ENCODE measurements at regions not wholly inside any gene's neighbourhood (a gene's known extent, or its start where the extent isn't known, plus 50 kb on each side); places are given as distances from the start of the nearest gene placed in this dataset.

- Histone ChIP-seq H3K27ac (ENCODE audit: low read length) (no peak overlapping the region), H3K4me3 (ENCODE audit: low read length) (no peak overlapping the region), H3K9me3 (ENCODE audit: control insufficient read depth, low read depth, low read length) (peaks cover 2% of the 10 kb centered on the region), H3K36me3 (ENCODE audit: control insufficient read depth, insufficient read depth, low read length) (no peaks in the 10 kb centered on the region), H3K27me3 (ENCODE audit: control insufficient read depth, insufficient read depth, low read length) (no peaks in the 10 kb centered on the region), H3K4me1 (ENCODE audit: control insufficient read depth, insufficient read depth, low read length) (no peaks in the 10 kb centered on the region)
- WGBS (ENCODE audit: insufficient coverage, low lambda C conversion rate), result no CpG with 5 or more reads among the region's 3 CpGs
- no peak for DNase-seq
Observed at GRCh38 chr5:4361753-4362152, 766.1 kb downstream of the IRX1 start.

GRCh38 chr5:4362411-4362810, 766.8 kb downstream of the IRX1 start:
- no peak for DNase-seq
- Histone ChIP-seq H3K27me3 (ENCODE audit: control insufficient read depth, insufficient read depth, low read length) (no peaks in the 10 kb centered on the region), H3K36me3 (ENCODE audit: control insufficient read depth, insufficient read depth, low read length) (no peaks in the 10 kb centered on the region), H3K4me3 (ENCODE audit: low read length) (no peak overlapping the region), H3K4me1 (ENCODE audit: control insufficient read depth, insufficient read depth, low read length) (no peaks in the 10 kb centered on the region), H3K9me3 (ENCODE audit: control insufficient read depth, low read depth, low read length) (peaks cover 2% of the 10 kb centered on the region), H3K27ac (ENCODE audit: low read length) (no peak overlapping the region)
- WGBS (ENCODE audit: insufficient coverage, low lambda C conversion rate), result no CpG with 5 or more reads among the region's 2 CpGs

- no peaks in the 10 kb centered on the region for H3K27me3 ChIP-seq (ENCODE audit: control insufficient read depth, insufficient read depth, low read length)
- WGBS (ENCODE audit: insufficient coverage, low lambda C conversion rate), result 70% methylated on average over 1 of the region's 2 CpGs
- H3K36me3 ChIP-seq (ENCODE audit: control insufficient read depth, insufficient read depth, low read length), result no peaks in the 10 kb centered on the region
- no peaks in the 10 kb centered on the region for H3K4me1 ChIP-seq (ENCODE audit: control insufficient read depth, insufficient read depth, low read length)
- no peak for DNase-seq
- peaks cover 2% of the 10 kb centered on the region for H3K9me3 ChIP-seq (ENCODE audit: control insufficient read depth, low read depth, low read length)
- no peak overlapping the region for H3K27ac ChIP-seq (ENCODE audit: low read length)
- H3K4me3 ChIP-seq (ENCODE audit: low read length), result no peak overlapping the region
Observed at GRCh38 chr5:4363045-4363444, 767.4 kb downstream of the IRX1 start.

- no peak for DNase-seq
- Histone ChIP-seq H3K9me3 (ENCODE audit: control insufficient read depth, low read depth, low read length) (no peaks in the 10 kb centered on the region), H3K27me3 (ENCODE audit: control insufficient read depth, insufficient read depth, low read length) (no peaks in the 10 kb centered on the region), H3K4me3 (ENCODE audit: low read length) (no peak overlapping the region), H3K4me1 (ENCODE audit: control insufficient read depth, insufficient read depth, low read length) (no peaks in the 10 kb centered on the region), H3K27ac (ENCODE audit: low read length) (no peak overlapping the region), H3K36me3 (ENCODE audit: control insufficient read depth, insufficient read depth, low read length) (no peaks in the 10 kb centered on the region)
- WGBS (ENCODE audit: insufficient coverage, low lambda C conversion rate), result 100% methylated on average over 2 of the region's 5 CpGs
Observed at GRCh38 chr5:4366628-4367027, 771.0 kb downstream of the IRX1 start.

GRCh38 chr5:4370218-4370617, 769.9 kb upstream of the ADAMTS16 start:
- H3K4me3 ChIP-seq (ENCODE audit: low read length), result no peak overlapping the region
- H3K9me3 ChIP-seq (ENCODE audit: control insufficient read depth, low read depth, low read length), result no peaks in the 10 kb centered on the region
- no peak for DNase-seq
- 71% methylated on average over 4 of the region's 6 CpGs for WGBS (ENCODE audit: insufficient coverage, low lambda C conversion rate)
- H3K27ac ChIP-seq (ENCODE audit: low read length), result no peak overlapping the region
- no peaks in the 10 kb centered on the region for H3K4me1 ChIP-seq (ENCODE audit: control insufficient read depth, insufficient read depth, low read length)
- no peaks in the 10 kb centered on the region for H3K36me3 ChIP-seq (ENCODE audit: control insufficient read depth, insufficient read depth, low read length)
- no peaks in the 10 kb centered on the region for H3K27me3 ChIP-seq (ENCODE audit: control insufficient read depth, insufficient read depth, low read length)

GRCh38 chr5:4372481-4372880, 767.6 kb upstream of the ADAMTS16 start:
- DNase-seq, result no peak
- no peak overlapping the region for H3K4me3 ChIP-seq (ENCODE audit: low read length)
- no peak overlapping the region for H3K27ac ChIP-seq (ENCODE audit: low read length)
- no peaks in the 10 kb centered on the region for H3K27me3 ChIP-seq (ENCODE audit: control insufficient read depth, insufficient read depth, low read length)
- no peaks in the 10 kb centered on the region for H3K36me3 ChIP-seq (ENCODE audit: control insufficient read depth, insufficient read depth, low read length)
- H3K9me3 ChIP-seq (ENCODE audit: control insufficient read depth, low read depth, low read length), result no peaks in the 10 kb centered on the region
- 100% methylated on average over 1 of the region's 1 CpG for WGBS (ENCODE audit: insufficient coverage, low lambda C conversion rate)
- no peaks in the 10 kb centered on the region for H3K4me1 ChIP-seq (ENCODE audit: control insufficient read depth, insufficient read depth, low read length)

- WGBS (ENCODE audit: insufficient coverage, low lambda C conversion rate), result 73% methylated on average over 2 of the region's 6 CpGs
- H3K4me1 ChIP-seq (ENCODE audit: control insufficient read depth, insufficient read depth, low read length), result no peaks in the 10 kb centered on the region
- DNase-seq, result no peak
- no peaks in the 10 kb centered on the region for H3K27me3 ChIP-seq (ENCODE audit: control insufficient read depth, insufficient read depth, low read length)
- H3K27ac ChIP-seq (ENCODE audit: low read length), result no peak overlapping the region
- no peak overlapping the region for H3K4me3 ChIP-seq (ENCODE audit: low read length)
- H3K36me3 ChIP-seq (ENCODE audit: control insufficient read depth, insufficient read depth, low read length), result no peaks in the 10 kb centered on the region
- no peaks in the 10 kb centered on the region for H3K9me3 ChIP-seq (ENCODE audit: control insufficient read depth, low read depth, low read length)
Observed at GRCh38 chr5:4373051-4373820, 766.9 kb upstream of the ADAMTS16 start.

- no CpG with 5 or more reads among the region's 7 CpGs for WGBS (ENCODE audit: insufficient coverage, low lambda C conversion rate)
Observed at GRCh38 chr5:4374866-4375265, 765.3 kb upstream of the ADAMTS16 start.

GRCh38 chr5:4375640-4376039, 764.5 kb upstream of the ADAMTS16 start:
- Histone ChIP-seq H3K27me3 (ENCODE audit: control insufficient read depth, insufficient read depth, low read length) (no peaks in the 10 kb centered on the region), H3K36me3 (ENCODE audit: control insufficient read depth, insufficient read depth, low read length) (no peaks in the 10 kb centered on the region), H3K4me1 (ENCODE audit: control insufficient read depth, insufficient read depth, low read length) (no peaks in the 10 kb centered on the region), H3K9me3 (ENCODE audit: control insufficient read depth, low read depth, low read length) (no peaks in the 10 kb centered on the region), H3K4me3 (ENCODE audit: low read length) (no peak overlapping the region), H3K27ac (ENCODE audit: low read length) (no peak overlapping the region)
- WGBS (ENCODE audit: insufficient coverage, low lambda C conversion rate), result 92% methylated on average over 5 of the region's 7 CpGs
- no peak for DNase-seq

More at GRCh38 chr5:4374866-4375265, 765.3 kb upstream of the ADAMTS16 start:
- Histone ChIP-seq H3K27ac (ENCODE audit: low read length) (no peak overlapping the region), H3K4me1 (ENCODE audit: control insufficient read depth, insufficient read depth, low read length) (no peaks in the 10 kb centered on the region), H3K27me3 (ENCODE audit: control insufficient read depth, insufficient read depth, low read length) (no peaks in the 10 kb centered on the region), H3K9me3 (ENCODE audit: control insufficient read depth, low read depth, low read length) (no peaks in the 10 kb centered on the region), H3K36me3 (ENCODE audit: control insufficient read depth, insufficient read depth, low read length) (no peaks in the 10 kb centered on the region), H3K4me3 (ENCODE audit: low read length) (no peak overlapping the region)
- DNase-seq, result no peak

- H3K4me1 ChIP-seq (ENCODE audit: control insufficient read depth, insufficient read depth, low read length), result no peaks in the 10 kb centered on the region
- H3K36me3 ChIP-seq (ENCODE audit: control insufficient read depth, insufficient read depth, low read length), result no peaks in the 10 kb centered on the region
- H3K9me3 ChIP-seq (ENCODE audit: control insufficient read depth, low read depth, low read length), result no peaks in the 10 kb centered on the region
- no peaks in the 10 kb centered on the region for H3K27me3 ChIP-seq (ENCODE audit: control insufficient read depth, insufficient read depth, low read length)
- H3K27ac ChIP-seq (ENCODE audit: low read length), result no peak overlapping the region
- H3K4me3 ChIP-seq (ENCODE audit: low read length), result no peak overlapping the region
- DNase-seq, result no peak
- WGBS (ENCODE audit: insufficient coverage, low lambda C conversion rate), result 100% methylated on average over 1 of the region's 4 CpGs
Observed at GRCh38 chr5:4383102-4383501, 757.0 kb upstream of the ADAMTS16 start.
